GM18517 (cell line): ENCODE measurements at regions not wholly inside any gene's neighbourhood (a gene's known extent, or its start where the extent isn't known, plus 50 kb on each side); places are given as distances from the start of the nearest gene placed in this dataset.
A peak's percentile ranks its signal among the peaks of the same experiment; 100 is the strongest.

Source experiments
- ATAC-seq: cut with Tn5 transposase; IDR thresholded peaks from one replicate; pipeline ENCODE4 v1.9.1; 2021; ENCODE audit warnings: mild to moderate bottlenecking, moderate library complexity; ENCODE audit not compliant: unreplicated experiment

- ATAC-seq: no peak
Observed at GRCh38 chr1:234990328-234990675, 138.3 kb downstream of the TOMM20 start.

- no peak for ATAC-seq
Observed at GRCh38 chr1:234989479-234990327, 138.9 kb downstream of the TOMM20 start.

GRCh38 chr1:234989019-234989418 is 139.6 kb downstream of the TOMM20 start:
- ATAC-seq: no peak

GRCh38 chr1:234988536-234988935 is 140.1 kb downstream of the TOMM20 start:
- ATAC-seq: no peak

GRCh38 chr1:234988155-234988517 is 140.5 kb downstream of the TOMM20 start:
- no peak for ATAC-seq

- ATAC-seq: peak; percentile 66
Observed at GRCh38 chr1:234987415-234988154, 141.1 kb downstream of the TOMM20 start.

- ATAC-seq: no peak
Observed at GRCh38 chr1:234986750-234987414, 141.8 kb downstream of the TOMM20 start.

- no peak for ATAC-seq
Observed at GRCh38 chr1:234985516-234986294, 142.9 kb downstream of the TOMM20 start.

GRCh38 chr1:234985007-234985370 is 143.6 kb downstream of the TOMM20 start:
- no peak for ATAC-seq

- ATAC-seq: no peak
Observed at GRCh38 chr1:234983564-234984238, 144.9 kb downstream of the TOMM20 start.

GRCh38 chr1:234981758-234982157 is 146.9 kb downstream of the TOMM20 start:
- ATAC-seq: no peak

- ATAC-seq: no peak
Observed at GRCh38 chr1:234980645-234981396, 147.8 kb downstream of the TOMM20 start.

- no peak for ATAC-seq
Observed at GRCh38 chr1:234980291-234980644, 148.4 kb downstream of the TOMM20 start.

- no peak for ATAC-seq
Observed at GRCh38 chr1:234979296-234980279, 149.0 kb downstream of the TOMM20 start.

GRCh38 chr1:234978397-234979295 is 150.0 kb downstream of the TOMM20 start:
- peak; percentile 58 for ATAC-seq

GRCh38 chr1:234977875-234978396 is 150.7 kb downstream of the TOMM20 start:
- ATAC-seq: no peak
